NB4 (cell line): ENCODE measurements at regions not wholly inside any gene's neighbourhood (a gene's known extent, or its start where the extent isn't known, plus 50 kb on each side); places are given as distances from the start of the nearest gene placed in this dataset.

Source experiments
- DNase-seq: peaks from one replicate; pipeline ENCODE4 v3.0.0; 2010; ENCODE audit warnings: low read depth
- H3K4me3 ChIP-seq: one replicate; pipeline ENCODE4 v1.5.1; 2011; ENCODE audit warnings: mild to moderate bottlenecking, low read depth, low read length, moderate library complexity
- CTCF ChIP-seq: IDR thresholded peaks from one replicate; pipeline ENCODE4 v1.5.1; 2012; ENCODE audit warnings: low read depth, low read length
- MYC ChIP-seq: IDR thresholded peaks from 2 replicates; pipeline ENCODE4 v1.6.1; 2011; ENCODE audit warnings: low read depth, low read length
- POLR2A ChIP-seq: IDR thresholded peaks from 2 replicates; pipeline ENCODE4 v1.6.1; 2011; ENCODE audit warnings: mild to moderate bottlenecking; ENCODE audit not compliant: insufficient read length; ENCODE audit errors: extremely low read depth
- TF ChIP-seq, protein P1 (sequence below): IDR thresholded peaks from 2 replicates; pipeline ENCODE4 v1.6.1; 2011; ENCODE audit warnings: low read depth, low read length

- TF ChIP-seq MYC: no peak
- TF ChIP-seq CTCF: no peak
- TF ChIP-seq, protein P1, sequence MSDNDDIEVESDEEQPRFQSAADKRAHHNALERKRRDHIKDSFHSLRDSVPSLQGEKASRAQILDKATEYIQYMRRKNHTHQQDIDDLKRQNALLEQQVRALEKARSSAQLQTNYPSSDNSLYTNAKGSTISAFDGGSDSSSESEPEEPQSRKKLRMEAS: no peak
- DNase-seq: no peak
- H3K4me3 ChIP-seq: no peak overlapping the region
These were observed 75.8 kb upstream of the KCNJ16 start for GRCh38 chr17:69999253-69999652.

DNA sequence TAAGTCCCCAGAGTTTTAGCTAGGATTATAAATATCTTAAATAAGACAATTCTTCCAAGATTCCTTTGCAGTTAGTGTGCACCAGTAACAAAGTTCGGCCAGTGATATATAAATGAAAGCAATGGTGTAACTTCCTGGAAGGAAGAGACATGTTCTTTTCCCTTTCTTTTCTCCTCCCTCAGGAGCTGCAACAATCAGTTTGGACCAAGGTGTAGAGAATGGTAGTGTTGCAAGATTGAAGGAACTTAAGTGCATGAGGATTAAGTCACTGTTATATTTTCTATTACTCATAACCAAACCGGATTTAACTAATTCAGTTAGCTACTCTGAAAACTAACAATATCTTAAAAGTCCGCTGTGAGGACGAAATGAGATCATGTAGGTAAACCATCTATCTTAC is 68.9 kb upstream of the KCNJ16 start:
- no peak for TF ChIP-seq POLR2A
- TF ChIP-seq, protein P1: no peak
- no peak for TF ChIP-seq MYC
- no peak for TF ChIP-seq CTCF
- no peak for DNase-seq
- H3K4me3 ChIP-seq: no peak overlapping the region

GRCh38 chr17:70011750-70012149 is 63.3 kb upstream of the KCNJ16 start:
- no peak overlapping the region for H3K4me3 ChIP-seq
- DNase-seq: no peak
- TF ChIP-seq POLR2A (no peak), CTCF (no peak), MYC (no peak)
- TF ChIP-seq, protein P1: no peak

DNA sequence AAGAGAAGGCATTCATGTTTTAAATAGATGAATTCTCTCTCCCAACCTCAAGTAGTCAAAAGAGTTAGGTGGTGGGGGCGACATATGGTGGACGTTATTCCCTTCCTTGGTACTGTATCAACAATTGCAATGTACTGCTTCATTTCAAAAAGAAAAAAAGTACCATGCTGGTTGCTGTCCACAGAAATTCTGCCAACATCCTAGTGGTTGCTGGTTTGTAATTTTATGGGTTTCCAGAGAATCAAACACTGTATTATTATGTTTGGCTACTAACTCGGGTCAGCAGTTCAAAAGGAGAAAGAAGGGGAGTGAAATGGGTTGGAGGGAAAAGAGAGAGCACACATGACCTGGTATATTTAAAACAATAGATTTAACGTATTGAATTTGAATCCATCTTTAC is 61.1 kb upstream of the KCNJ16 start:
- TF ChIP-seq POLR2A (no peak), CTCF (no peak), MYC (no peak)
- TF ChIP-seq, protein P1: no peak
- H3K4me3 ChIP-seq: no peak overlapping the region

DNA sequence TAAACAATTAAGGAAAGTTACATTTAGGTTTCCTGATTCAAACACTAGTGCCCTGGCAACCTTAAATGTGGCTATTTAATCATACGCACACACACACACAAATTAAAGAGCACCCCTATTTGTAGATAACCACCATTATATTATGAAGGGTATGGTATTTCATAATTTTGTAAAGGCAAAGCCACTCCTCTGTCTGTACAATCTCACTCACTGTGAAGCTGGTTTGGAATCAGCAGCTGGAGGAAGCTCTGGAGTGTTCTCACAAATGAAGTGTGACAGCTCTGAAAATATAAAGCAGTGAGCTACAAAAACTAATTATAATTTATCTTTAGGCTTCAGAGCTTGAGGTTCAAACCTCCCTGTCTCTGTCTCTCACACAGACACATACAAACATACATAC is 57.9 kb upstream of the KCNJ16 start:
- DNase-seq: no peak
- no peak overlapping the region for H3K4me3 ChIP-seq
- TF ChIP-seq POLR2A: no peak
- TF ChIP-seq, protein P1: no peak
- TF ChIP-seq MYC: no peak
- no peak for TF ChIP-seq CTCF

More for the DNA sequence above, 61.1 kb upstream of the KCNJ16 start:
- DNase-seq: no peak

DNA sequence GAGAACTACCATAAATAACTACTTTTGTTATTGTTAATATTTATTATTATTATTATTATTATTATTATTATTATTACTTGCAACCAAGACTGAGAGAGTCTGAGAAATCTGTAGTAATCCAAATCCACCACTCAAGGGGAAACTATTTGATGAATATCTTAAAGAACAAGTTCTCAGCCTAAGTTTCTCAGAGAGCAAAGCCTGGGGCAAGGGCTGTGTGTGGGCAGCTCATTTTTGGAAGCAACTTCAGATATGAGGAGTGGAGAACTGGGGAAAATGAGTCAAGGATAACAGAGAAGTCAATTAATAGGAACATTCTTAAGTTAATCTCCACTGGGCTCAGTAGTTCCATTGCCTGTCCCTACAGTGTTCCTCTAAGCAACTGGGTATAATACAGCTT is 57.1 kb upstream of the KCNJ16 start:
- TF ChIP-seq POLR2A (no peak), MYC (no peak), CTCF (no peak)
- TF ChIP-seq, protein P1: no peak
- no peak overlapping the region for H3K4me3 ChIP-seq
- no peak for DNase-seq
